GM19351 (cell line): ENCODE measurements at regions not wholly inside any gene's neighbourhood (a gene's known extent, or its start where the extent isn't known, plus 50 kb on each side); places are given as distances from the start of the nearest gene placed in this dataset.
A peak's percentile ranks its signal among the peaks of the same experiment; 100 is the strongest.

Source experiments
- ATAC-seq: cut with Tn5 transposase; IDR thresholded peaks from one replicate; pipeline ENCODE4 v1.9.1; 2021; ENCODE audit warnings: mild to moderate bottlenecking, moderate library complexity; ENCODE audit not compliant: unreplicated experiment

GRCh38 chr3:83882701-83883100 lies 1076.1 kb upstream of the CADM2 start:
- ATAC-seq: no peak

- no peak for ATAC-seq
Observed at GRCh38 chr3:83890039-83890762, 1068.6 kb upstream of the CADM2 start.

- ATAC-seq: no peak
Observed at GRCh38 chr3:83890763-83891135, 1068.0 kb upstream of the CADM2 start.

GRCh38 chr3:83894223-83894622 lies 1064.6 kb upstream of the CADM2 start:
- no peak for ATAC-seq

GRCh38 chr3:83895892-83896291 lies 1062.9 kb upstream of the CADM2 start:
- no peak for ATAC-seq

- no peak for ATAC-seq
Observed at GRCh38 chr3:83902787-83903533, 1055.8 kb upstream of the CADM2 start.

GRCh38 chr3:83913381-83913780 lies 1045.4 kb upstream of the CADM2 start:
- no peak for ATAC-seq

GRCh38 chr3:83926291-83926690 lies 1032.5 kb upstream of the CADM2 start:
- no peak for ATAC-seq

- peak; percentile 69 for ATAC-seq
Observed at GRCh38 chr3:83928391-83928790, 1030.4 kb upstream of the CADM2 start.

GRCh38 chr3:83928903-83929302 lies 1029.9 kb upstream of the CADM2 start:
- ATAC-seq: no peak

- no peak for ATAC-seq
Observed at GRCh38 chr3:83934192-83935021, 1024.4 kb upstream of the CADM2 start.

GRCh38 chr3:83938491-83938890 lies 1020.3 kb upstream of the CADM2 start:
- no peak for ATAC-seq

GRCh38 chr3:83941990-83942745 lies 1016.6 kb upstream of the CADM2 start:
- ATAC-seq: no peak

- ATAC-seq: no peak
Observed at GRCh38 chr3:83946049-83946448, 1012.7 kb upstream of the CADM2 start.

GRCh38 chr3:83946554-83946953 lies 1012.2 kb upstream of the CADM2 start:
- ATAC-seq: no peak

- ATAC-seq: no peak
Observed at GRCh38 chr3:83948771-83949170, 1010.0 kb upstream of the CADM2 start.

- no peak for ATAC-seq
Observed at GRCh38 chr3:83953417-83954089, 1005.2 kb upstream of the CADM2 start.

GRCh38 chr3:83956431-83956830 lies 1002.4 kb upstream of the CADM2 start:
- ATAC-seq: no peak

- no peak for ATAC-seq
Observed at GRCh38 chr3:83968356-83968755, 990.4 kb upstream of the CADM2 start.

GRCh38 chr3:83971666-83972065 lies 987.1 kb upstream of the CADM2 start:
- ATAC-seq: no peak
